ENCODE measurements at regions not wholly inside any gene's neighbourhood (a gene's known extent, or its start where the extent isn't known, plus 50 kb on each side); places are given as distances from the start of the nearest gene placed in this dataset.

GRCh38 chr14:40229676-40230075 lies 797.4 kb upstream of the FBXO33 start:
- Histone ChIP-seq H3K79me2 (replicated peaks; ENCODE audit: insufficient read depth) (no peaks in the 10 kb centered on the region), H3K4me2 (no peak overlapping the region), H4K20me1 (replicated peaks; ENCODE audit: insufficient read depth) (no peaks in the 10 kb centered on the region), H3F3A (replicated peaks; ENCODE audit: low read depth) (no peaks in the 10 kb centered on the region), H3K36me3 (ENCODE audit: insufficient read depth) (no peaks in the 10 kb centered on the region), H3K27ac (ENCODE audit: low read depth) (no peak overlapping the region), H3K4me3 (no peak overlapping the region), H3K9me2 (ENCODE audit: insufficient read depth) (no peaks in the 10 kb centered on the region), H3K4me1 (ENCODE audit: insufficient read depth) (no peaks in the 10 kb centered on the region), H3K27me3 (ENCODE audit: insufficient read depth) (no peaks in the 10 kb centered on the region), H2AFZ (no peak overlapping the region)
- Mint-ChIP-seq H3K27ac (no peak overlapping the region), H3K4me3 (no peak overlapping the region), H3K27me3 (ENCODE audit: insufficient read depth, low read depth, poor library complexity) (no peaks in the 10 kb centered on the region), H3K9me3 (peaks cover 6% of the 10 kb centered on the region; the same call in 2 of the 3 replicates), H3K4me1 (no peaks in the 10 kb centered on the region), H3K36me3 (ENCODE audit: low read depth) (no peaks in the 10 kb centered on the region; the same call in 2 of the 3 replicates)
- TF ChIP-seq STAT1 (IDR thresholded peaks at IDR 0.05; ENCODE audit: unreplicated experiment) (no peak), EZH2 (IDR thresholded peaks at IDR 0.05; ENCODE audit: low read depth, unreplicated experiment) (no peak), EZH2phosphoT487 (IDR thresholded peaks at IDR 0.05; ENCODE audit: unreplicated experiment) (no peak), ETS1 (IDR thresholded peaks at IDR 0.05) (no peak), REST (IDR thresholded peaks at IDR 0.05; ENCODE audit: unreplicated experiment) (no peak), CREB1 (CRISPR knock-in tag; IDR thresholded peaks at IDR 0.05; ENCODE audit: low read depth) (no peak), CTCF (conservative IDR thresholded peaks at IDR 0.05; ENCODE audit: low read depth in 2 of 2) (no peak), ZNF462 (CRISPR knock-in tag; IDR thresholded peaks at IDR 0.05) (no peak), NANOG (IDR thresholded peaks at IDR 0.05; ENCODE audit: borderline replicate concordance) (no peak), ZNF331 (CRISPR knock-in tag; IDR thresholded peaks at IDR 0.05; ENCODE audit: low read depth) (no peak), ZNF114 (CRISPR knock-in tag; IDR thresholded peaks at IDR 0.05) (no peak), JUNB (IDR thresholded peaks at IDR 0.05; ENCODE audit: unreplicated experiment) (no peak), POLR2AphosphoS5 (IDR thresholded peaks at IDR 0.05; ENCODE audit: low read depth) (no peak)
- DNase-seq (ENCODE audit: low spot score) (no peak), ATAC-seq (no peak)

All from GM23338 (cell line).